ENCODE measurements at regions not wholly inside any gene's neighbourhood (a gene's known extent, or its start where the extent isn't known, plus 50 kb on each side); places are given as distances from the start of the nearest gene placed in this dataset.

DNA sequence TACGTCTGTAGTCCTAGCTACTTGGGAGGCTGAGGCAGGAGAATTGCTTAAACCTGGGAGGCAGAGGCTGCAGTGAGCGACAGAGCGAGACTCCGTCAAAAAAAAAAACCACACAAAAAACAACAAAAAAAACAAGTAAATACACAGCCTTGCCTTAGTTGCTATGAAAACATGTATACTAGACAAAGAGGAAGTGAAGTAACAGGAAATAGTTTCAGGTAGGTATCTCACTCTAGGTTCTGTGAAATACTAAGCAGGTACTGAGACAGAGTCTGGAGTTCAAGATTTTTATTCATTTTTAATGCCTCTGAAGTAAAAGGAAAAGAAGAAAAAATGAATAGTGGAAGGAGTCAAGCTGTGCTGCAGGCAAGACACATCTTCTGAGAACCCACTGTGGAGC lies 687.9 kb upstream of the RGMB start:
- TF ChIP-seq, protein P1, sequence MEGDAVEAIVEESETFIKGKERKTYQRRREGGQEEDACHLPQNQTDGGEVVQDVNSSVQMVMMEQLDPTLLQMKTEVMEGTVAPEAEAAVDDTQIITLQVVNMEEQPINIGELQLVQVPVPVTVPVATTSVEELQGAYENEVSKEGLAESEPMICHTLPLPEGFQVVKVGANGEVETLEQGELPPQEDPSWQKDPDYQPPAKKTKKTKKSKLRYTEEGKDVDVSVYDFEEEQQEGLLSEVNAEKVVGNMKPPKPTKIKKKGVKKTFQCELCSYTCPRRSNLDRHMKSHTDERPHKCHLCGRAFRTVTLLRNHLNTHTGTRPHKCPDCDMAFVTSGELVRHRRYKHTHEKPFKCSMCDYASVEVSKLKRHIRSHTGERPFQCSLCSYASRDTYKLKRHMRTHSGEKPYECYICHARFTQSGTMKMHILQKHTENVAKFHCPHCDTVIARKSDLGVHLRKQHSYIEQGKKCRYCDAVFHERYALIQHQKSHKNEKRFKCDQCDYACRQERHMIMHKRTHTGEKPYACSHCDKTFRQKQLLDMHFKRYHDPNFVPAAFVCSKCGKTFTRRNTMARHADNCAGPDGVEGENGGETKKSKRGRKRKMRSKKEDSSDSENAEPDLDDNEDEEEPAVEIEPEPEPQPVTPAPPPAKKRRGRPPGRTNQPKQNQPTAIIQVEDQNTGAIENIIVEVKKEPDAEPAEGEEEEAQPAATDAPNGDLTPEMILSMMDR (IDR thresholded peaks at IDR 0.05): no peak
- no peak for TF ChIP-seq POLR2A (IDR thresholded peaks at IDR 0.05)
